HEK293T (cell line): ENCODE measurements at regions not wholly inside any gene's neighbourhood (a gene's known extent, or its start where the extent isn't known, plus 50 kb on each side); places are given as distances from the start of the nearest gene placed in this dataset.

Source experiments
- ARNT ChIP-seq: fragments of 450-650 bp; IDR thresholded peaks from 2 replicates; pipeline ENCODE4 v1.6.1; 2017; ENCODE audit warnings: mild to moderate bottlenecking
- CTBP1 ChIP-seq: fragments of 450-650 bp; IDR thresholded peaks from 2 replicates; pipeline ENCODE4 v1.6.1; 2016; ENCODE audit warnings: borderline replicate concordance
- FOXM1 ChIP-seq: fragments of 450-650 bp; IDR thresholded peaks from 2 replicates; pipeline ENCODE4 v1.6.1; 2017; ENCODE audit warnings: mild to moderate bottlenecking, borderline replicate concordance
- L3MBTL2 ChIP-seq: fragments of 450-650 bp; conservative IDR thresholded peaks from 2 replicates; pipeline ENCODE4 v1.6.1; 2016; ENCODE audit warnings: mild to moderate bottlenecking
- NFRKB ChIP-seq: fragments of 450-650 bp; IDR thresholded peaks from 2 replicates; pipeline ENCODE4 v1.6.1; 2016; ENCODE audit warnings: mild to moderate bottlenecking, moderate library complexity

DNA sequence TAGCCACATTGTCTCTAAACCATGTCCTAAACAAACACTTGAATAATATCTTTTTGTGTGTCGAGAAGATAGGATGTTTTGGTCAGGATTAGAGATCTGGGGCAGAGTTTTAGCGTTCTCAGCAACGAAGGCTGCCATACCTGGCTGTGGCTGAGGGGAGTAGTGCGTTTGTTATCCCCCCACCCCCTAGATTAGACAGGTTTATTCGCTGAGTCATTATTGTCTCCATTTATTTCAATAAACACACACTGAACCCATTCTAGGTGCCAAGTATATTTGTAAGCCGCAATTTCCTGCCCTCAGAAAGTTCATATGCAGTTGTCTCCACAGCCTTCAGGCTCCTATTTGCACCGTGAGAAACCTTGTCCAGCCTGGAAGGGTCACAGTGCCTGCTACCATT, 1684.8 kb upstream of the TENM3 start:
- TF ChIP-seq NFRKB: no peak
- no peak for TF ChIP-seq L3MBTL2
- TF ChIP-seq FOXM1: no peak
- TF ChIP-seq CTBP1: no peak
- TF ChIP-seq ARNT: no peak
